GM18520 (cell line): ENCODE measurements at regions not wholly inside any gene's neighbourhood (a gene's known extent, or its start where the extent isn't known, plus 50 kb on each side); places are given as distances from the start of the nearest gene placed in this dataset.

Source experiments
- ATAC-seq: cut with Tn5 transposase; IDR thresholded peaks from one replicate; pipeline ENCODE4 v1.9.1; 2021; ENCODE audit not compliant: unreplicated experiment

DNA sequence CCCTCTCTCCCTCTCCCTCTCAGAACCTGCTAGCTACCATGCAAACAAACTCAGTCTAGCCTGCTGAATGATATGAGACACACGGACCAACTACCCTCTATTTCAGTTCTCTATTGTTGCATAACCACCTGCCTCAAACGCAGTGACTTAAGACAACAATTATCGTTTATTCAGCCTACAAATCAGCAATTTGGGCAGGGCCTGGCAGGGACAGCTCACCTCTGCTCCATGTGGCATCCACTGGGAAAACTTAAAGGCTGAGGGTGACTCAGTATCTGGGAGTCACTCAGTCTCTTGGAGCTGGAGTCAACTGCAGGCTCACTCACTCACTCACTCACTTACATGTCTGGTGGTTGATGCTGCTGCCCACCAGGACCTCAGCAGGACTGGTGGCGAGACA lies 121.3 kb downstream of the SEC16B start:
- no peak for ATAC-seq

DNA sequence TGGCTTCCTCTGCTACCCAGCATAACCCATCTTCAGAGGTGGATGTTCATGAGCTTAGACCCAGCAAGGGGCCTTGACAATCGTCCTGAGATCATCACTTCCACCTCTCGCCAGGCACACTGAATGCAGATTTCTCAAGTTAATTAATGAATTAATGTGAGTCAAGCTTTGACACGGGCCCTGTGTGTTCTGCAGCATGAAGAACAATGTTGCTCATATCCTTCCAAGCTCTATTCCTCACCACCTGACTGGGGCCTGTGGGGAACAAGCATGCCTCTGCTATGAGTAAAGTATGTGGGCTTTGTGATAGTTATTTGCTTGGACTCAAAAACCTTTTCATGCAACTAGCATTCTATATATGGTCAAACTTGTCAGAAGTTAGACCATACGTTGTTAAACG lies 122.0 kb downstream of the SEC16B start:
- no peak for ATAC-seq

DNA sequence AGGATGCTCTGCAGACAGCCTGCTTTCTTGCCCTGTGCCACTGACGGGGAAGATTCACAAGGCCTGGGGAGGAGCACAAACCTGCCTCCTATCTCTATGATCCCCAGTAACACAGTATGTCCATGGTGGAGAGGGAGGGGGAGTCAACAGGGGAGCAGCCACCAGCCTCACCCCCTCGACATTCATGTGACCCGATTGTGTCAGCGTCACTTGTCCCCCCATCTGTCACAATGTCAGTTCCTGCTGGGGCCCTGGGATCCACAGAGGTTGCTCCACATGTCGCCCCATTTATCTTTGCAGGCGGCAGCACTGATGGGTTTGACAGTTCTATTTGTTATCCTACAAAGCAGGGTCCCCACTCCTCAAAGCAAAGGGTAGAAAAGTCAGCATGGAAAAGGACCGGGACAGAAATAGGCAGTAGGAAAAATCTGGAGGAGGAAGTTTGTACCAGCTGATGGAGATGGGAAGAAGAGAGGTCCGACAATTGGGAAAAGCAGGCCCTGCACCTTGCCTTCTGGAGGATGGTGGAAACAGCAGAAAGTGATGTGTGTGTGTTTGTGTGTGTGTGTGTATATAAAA lies 130.9 kb downstream of the SEC16B start:
- ATAC-seq, result no peak

DNA sequence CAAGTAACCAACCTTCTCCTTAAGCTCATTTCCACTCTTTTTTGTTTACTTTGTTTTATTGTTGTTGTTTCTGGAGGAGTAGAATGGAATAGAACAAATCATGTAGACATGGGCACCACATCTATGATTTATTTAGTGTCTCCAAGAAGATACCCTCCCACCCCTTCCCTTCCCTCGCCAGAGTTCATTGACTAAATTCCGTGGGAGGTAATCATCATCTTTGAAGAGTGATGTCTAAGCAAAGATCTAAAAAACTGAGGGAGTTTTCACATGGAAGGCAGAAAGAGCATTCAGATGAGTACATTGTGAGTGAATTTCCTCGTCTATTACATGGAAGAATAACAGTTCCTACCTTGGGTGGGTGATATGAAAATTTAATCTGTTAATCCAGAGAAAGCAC lies 136.2 kb downstream of the SEC16B start:
- ATAC-seq, result no peak

DNA sequence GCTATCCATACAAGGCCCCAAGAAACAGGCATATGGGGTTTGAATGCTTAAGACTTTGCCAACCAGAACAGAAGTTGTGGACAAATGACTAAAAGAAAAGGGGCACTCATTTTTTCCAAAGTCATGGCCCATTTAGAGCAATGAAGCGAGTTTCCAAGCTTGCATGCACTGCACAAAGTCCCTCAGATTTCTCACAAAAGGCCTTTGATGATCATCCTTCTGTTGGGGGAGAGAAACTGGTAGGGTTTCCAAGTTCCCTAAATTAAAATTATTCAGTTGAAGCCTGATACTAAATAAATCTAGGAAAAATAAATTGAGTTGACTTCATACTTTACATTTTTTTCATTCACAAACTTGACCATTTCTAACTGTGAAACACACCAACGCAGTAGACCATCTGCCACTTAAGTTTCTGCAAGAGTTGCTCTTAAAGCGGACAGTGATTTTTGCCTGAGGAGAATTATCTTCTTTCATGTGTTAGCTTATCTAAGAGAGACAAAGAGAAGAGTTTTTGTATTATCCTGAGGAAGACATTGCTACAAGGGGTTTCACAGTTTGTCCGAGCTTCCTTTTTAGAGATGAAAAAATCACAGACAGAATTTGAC lies 139.2 kb downstream of the SEC16B start:
- ATAC-seq, result no peak

DNA sequence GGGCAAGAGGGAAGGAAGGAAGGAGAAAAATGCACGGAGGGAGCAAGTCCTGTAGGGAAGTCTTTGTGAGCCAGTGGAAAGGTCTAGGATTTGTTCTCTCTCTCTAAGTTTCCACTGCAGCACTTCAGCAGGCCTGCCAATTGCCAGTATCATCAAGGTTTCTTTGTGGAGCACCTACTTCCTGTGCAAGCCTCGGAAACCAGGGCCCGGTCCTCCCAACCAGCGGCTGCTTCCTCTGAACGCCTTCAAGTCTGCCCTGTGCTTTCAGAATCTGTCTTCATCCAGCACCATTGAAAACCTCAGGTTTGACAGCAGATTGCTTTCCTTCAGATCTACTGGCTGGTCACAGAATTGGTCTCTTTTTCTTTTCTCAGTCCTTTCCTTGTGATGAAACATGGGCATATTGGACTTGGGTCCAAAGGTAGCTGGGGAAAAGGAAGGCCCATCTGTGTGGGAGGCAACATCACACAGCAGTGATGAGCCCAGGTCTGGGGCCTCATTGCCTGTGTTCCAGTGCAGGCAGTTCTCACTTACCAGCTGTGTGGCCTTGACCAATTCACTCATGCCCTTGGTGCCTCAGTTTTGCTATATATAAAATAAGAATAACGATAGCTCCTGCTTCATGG lies 144.5 kb downstream of the SEC16B start:
- no peak for ATAC-seq

DNA sequence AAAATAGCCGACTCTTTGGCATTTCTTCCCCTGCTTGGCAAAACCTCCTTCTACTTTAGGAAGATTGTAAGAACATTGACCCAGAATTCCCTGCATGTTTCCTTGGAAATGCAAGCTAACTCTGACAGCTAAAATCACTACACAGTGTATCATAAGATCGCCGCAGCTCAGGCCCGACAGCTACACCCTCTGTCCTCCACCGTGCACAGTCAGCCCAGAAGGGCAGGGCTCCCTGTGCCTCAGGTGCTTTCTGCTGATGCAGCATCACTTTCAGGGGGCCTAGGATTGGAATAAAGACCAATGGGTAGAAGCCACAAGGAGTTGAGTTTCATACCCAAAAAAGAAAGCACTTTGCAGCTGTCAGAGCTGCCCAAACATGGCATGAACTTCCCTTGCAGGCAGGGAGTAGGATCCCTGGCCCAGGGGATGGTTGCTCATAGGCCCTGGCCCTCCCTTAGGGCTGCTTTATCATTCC lies 145.3 kb downstream of the SEC16B start:
- no peak for ATAC-seq

DNA sequence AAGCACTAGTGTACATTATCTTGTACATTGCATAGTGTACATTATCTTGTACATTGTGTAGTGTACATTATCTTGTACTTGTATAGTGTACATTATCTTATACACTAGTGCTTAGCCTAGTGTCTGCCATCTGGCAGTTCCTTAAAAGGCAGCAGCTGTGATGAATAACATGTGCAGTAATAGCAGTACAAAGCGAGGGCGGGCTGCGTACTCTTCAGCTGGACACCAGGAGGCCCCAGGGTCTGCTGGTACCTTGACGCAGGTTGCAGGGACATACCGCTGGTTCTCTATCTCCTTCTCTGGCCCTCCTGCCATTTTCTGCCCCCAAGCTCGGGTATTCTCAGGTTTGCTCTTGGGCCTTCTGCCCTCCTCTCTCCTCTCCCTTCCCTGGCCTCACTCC lies 149.6 kb downstream of the SEC16B start:
- ATAC-seq, result no peak

DNA sequence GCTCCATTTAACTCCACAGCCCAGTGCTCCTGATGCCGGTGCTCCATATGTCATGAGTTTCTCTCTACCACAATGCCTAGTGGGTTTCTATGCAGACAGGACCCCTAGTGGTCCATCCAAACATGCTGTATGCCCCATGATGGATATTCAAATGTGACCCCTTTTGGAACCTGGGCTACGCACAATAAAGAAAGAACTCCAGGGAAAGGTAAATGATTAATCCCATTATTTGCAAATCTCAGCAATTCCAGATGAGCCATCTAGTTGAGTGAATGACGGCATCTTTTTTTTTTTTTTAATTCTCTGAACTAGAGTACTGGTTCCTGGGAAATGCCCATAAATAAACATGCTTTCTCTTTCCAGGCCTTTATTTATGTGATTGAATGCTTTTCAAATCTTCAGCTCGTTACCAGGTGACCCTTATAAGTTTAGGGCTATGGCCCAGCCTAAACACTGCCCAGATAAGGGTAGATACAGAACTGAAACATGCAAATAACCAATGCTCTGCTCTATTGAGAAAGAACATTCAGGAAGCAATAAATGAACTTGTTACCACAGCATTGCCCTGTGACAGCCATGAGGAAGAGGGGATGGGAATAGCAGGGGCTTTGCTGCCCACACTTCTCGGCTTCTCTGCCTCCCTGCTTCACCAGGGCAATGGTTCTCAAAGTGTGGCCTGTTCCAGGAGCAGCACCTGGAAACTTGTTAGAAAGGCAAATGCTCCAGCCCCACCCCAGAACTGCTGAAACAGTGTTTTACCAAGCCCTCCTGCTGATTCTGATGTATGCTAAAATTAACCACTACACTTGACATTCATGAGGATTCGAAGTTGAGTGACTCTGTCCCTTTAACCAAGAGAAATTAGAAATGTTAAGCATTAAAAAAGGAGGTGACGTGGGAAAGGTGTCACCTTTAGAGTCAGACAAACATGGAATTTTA lies 151.7 kb downstream of the SEC16B start:
- peak; percentile 96 for ATAC-seq

DNA sequence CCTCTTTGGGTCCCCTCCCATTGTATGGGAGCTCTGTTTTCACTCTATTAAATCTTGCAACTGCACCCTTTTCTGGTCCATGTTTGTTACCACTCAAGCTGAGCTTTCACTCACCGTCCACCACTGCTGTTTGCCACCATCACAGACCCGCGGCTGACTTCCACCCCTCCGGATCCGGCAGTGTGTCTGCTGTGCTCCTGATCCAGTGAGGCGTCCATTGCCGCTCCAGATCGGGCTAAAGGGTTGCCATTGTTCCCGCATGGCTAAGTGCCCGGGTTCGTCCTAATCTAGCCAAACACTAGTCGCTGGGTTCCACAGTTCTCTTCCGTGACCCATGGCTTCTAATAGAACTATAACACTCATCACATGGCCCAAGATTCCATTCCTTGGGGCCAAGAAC lies 157.2 kb downstream of the SEC16B start:
- ATAC-seq, result no peak

DNA sequence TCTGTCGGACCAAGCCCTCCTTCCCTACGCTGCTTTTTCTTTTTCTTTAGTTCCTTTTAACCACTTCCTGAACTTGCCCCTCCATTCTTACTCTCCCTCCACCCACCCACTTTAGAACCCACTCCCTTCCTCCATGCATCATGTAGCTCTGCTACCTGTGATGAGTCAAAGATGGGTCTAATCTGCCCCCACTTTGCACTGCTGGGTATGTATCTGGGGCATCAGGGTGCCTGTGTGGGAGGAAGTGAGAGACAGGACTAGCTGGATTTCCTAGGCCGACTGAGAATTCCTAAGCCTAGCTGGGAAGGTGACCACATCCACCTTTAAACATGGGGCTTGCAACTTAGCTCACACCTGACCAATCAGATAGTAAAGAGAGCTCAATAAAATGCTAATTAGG lies 157.7 kb downstream of the SEC16B start:
- ATAC-seq, result no peak

DNA sequence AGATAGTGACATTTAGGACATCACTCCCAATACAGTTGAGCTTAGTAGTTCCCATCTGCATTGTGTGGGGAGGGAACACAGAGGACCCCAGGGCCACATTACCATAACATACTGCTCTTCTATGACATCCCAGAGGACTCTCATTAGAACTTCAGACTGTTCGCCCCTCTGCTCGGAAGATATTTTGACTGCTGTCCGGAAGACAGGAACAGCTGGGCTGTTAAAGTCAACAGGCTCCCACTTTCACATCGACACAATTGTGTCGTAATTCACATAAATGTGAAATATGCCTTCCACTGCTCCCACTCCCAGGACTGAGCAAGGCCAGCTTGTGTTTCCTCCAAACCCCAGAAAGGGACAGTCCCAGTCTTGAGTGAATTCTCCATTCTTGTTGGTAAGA lies 158.4 kb downstream of the SEC16B start:
- no peak for ATAC-seq

DNA sequence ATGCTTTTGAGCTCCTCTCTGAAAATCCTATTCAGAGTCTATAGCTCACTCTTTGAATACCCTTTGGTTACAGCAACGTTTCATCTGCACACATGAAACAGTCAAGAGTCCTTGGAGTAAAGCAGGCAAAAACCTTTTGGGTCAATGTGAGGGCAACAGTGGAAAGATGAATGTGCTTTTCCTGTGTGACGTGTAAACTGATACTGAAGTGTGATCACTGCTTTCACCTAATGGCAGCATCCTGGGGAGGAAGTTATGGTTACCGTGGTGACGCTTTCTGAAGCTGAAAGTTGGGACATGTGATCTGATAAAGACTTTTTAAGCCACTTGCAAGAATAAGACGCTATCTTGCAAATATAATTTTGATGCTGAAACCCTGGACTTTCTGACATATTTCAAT lies 160.0 kb downstream of the SEC16B start:
- ATAC-seq, result peak; percentile 99

DNA sequence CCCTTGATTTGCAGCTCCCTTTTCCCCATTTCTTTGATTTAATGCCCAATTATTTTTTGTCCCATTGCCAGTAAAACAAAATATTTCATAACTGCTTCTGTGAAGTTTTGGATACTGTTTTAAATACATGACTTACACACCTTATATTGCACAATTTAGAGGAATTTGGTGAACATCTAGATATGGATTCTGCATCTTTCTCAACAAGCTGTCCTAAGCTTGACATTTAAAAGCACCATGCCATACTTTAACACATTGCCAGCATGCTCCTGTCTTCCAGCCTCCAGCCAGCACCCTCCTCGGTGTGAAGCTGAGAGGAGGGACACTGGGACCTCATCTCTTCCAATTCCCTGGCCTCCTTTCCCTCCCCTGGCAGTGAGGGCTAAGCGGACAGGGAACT lies 167.6 kb downstream of the SEC16B start:
- no peak for ATAC-seq

DNA sequence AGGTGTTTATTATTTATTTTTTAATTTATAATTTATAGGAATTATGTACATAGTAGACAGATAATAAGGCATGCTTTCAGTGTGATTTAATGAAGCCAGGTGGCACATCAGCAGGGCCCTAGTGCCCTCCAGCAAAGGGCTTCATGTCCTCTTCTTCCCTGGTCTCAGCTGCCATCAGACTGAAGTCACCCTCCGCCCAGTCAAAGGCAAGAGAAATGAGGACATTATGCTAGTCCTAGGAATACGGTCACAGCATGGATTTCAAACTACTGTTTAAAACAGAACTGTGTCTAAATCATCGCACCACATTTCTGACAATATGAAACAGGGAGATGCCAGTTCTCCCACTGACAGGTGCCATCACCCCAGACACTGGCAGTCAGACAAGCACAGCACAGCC lies 168.1 kb downstream of the SEC16B start:
- no peak for ATAC-seq

DNA sequence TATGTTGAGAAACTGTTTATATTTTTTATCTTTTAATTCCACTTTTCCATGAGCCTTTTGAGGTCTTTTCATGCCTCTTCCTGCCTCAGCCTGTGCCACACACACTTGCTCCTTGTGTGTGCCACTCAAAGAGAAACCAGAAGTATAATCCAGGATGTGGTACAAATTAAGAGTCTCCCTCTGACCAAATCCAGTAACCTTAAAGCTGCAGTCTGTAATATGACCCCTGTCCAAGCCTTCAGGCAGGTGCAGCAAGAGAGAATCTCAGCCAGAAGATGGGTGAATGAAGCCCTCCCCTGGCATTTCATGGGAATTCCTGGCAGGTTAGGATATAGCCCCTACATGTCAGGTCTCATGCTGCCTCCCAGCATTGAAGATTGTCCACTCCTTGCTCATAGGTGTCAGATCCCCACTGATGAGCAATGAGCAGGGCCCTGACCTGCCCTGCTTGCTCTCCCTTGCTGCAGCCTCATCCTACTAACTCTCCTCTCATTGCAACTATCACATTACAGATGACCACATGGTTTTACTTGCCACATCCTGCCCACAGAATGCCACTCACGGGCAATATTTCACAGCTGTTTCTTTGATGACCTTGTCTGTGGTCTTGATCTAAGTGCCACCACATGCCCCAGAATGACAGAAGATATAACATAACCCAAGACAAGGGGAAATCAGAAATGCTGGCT lies 169.3 kb downstream of the SEC16B start:
- ATAC-seq, result peak; percentile 86

DNA sequence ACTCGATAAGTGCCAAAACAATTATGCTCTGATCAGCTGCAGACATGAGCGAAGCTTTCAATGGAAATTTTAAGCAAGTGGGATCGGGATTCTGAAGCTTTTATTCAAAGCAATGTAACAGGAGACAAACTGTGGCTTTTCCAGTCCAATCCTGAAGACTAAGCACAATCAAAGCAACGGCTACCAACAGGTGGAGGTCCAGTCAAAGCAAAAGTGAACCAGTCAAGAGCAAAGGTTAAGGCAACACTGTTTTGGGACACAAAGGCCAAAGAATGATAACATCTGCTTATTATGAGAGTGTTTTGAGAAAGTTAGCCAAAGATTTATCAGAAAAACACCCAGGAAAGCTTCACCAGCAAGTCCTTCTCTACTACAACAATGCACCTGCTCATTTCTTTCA lies 170.1 kb downstream of the SEC16B start:
- ATAC-seq, result no peak

DNA sequence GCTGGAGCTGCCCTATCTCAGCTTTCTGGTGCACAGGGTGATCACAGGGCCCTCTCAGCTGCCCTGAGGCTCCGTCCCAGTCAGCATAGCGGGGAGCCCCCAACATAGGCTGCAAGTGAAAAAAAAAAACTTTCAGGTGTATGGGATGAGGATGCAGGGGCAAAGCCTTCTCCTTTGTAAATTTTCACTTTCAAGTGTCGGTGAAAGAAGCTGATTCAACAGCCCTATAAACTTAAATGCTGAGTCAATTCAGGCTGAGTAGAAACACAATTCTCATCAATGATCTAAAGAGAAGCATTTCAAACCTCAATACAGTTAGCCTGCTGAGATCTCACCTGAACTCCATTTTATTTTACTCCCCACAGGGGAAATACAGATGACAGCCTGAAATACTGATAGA lies 171.2 kb downstream of the SEC16B start:
- ATAC-seq, result no peak

DNA sequence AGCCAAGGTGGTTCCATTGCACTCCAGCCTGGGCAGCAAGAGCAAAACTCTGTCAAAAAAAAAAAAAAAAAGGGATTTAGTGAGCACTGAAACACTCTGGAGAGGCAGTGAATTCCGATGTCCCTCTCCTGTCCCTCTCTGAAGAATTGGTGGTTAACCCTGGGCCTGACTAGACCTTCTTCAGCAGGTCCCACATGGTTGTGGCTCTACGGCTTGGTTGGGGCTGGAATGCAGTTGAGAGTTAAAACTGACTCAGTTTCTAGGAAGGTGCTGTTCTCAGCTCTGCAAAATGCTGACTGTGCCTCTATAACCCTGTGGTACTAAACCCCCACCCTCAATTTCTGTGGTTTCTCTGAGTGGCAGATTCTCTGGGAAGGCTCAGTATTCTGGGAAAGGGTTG lies 173.3 kb downstream of the SEC16B start:
- no peak for ATAC-seq

DNA sequence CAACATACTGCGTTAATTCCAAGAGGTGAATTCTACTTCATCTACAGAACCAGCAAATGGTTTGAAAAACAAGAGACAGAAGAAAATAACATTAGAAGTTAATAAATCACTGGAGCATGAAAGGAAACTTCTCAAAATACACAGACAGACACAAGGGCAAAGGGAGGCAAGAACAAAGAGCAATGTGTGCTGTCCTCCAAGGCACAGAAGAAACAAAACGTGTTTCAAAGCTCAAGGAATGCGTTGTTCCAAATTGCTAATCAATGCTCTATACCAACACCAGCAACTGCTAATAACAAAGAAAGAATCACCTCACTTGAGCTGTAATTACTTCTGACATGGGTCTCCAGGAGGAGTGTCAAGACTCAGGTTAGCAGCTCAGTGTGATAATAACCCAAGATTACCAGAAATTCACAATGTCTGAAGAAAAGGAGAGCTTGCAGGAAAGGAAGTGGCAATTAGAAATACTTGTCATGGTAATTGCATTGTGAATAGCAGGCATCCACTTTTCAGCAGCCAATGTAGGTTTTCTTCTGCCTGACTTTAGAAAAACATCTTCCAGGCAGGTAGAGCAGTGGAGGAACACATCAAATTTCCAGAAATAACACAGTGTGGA lies 175.4 kb downstream of the SEC16B start:
- no peak for ATAC-seq

DNA sequence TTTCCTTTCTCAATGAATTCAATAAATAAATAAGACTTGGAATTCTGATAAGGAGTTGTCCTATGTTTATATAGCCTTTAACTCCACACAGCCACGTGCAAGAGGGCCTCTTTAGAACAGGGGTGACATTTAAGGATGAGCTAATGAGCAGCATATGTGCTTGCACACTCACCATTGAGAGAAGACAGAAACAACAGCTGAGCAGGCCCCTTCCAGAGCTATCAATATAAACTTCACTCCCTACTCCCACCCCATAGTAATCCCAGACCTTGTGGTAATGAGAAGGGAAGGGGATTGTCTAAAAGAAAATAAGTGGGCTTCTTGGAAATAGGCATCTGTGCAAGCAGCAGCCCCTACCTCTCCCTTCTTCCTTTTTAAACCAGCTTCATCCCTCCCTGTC lies 176.0 kb downstream of the SEC16B start:
- no peak for ATAC-seq
